ENCODE measurements at regions not wholly inside any gene's neighbourhood (a gene's known extent, or its start where the extent isn't known, plus 50 kb on each side); places are given as distances from the start of the nearest gene placed in this dataset.

- DNase-seq = no peak
- no peak for TF ChIP-seq GATA1 (IDR thresholded peaks at IDR 0.05; ENCODE audit: low read depth, low read length)
- TF ChIP-seq POLR2A (IDR thresholded peaks at IDR 0.05; ENCODE audit: low read length) = no peak
Measured at GRCh38 chr13:87426742-87427141, 244.4 kb upstream of the SLITRK5 start.

GRCh38 chr13:87444135-87444534 lies 227.0 kb upstream of the SLITRK5 start:
- no peak for DNase-seq
- TF ChIP-seq POLR2A (IDR thresholded peaks at IDR 0.05; ENCODE audit: low read length) (no peak), GATA1 (IDR thresholded peaks at IDR 0.05; ENCODE audit: low read depth, low read length) (no peak)

- TF ChIP-seq POLR2A (IDR thresholded peaks at IDR 0.05; ENCODE audit: low read length) (no peak), GATA1 (IDR thresholded peaks at IDR 0.05; ENCODE audit: low read depth, low read length) (no peak)
- DNase-seq = no peak
Measured at GRCh38 chr13:87452281-87452680, 218.9 kb upstream of the SLITRK5 start.

GRCh38 chr13:87453244-87453643 lies 217.9 kb upstream of the SLITRK5 start:
- DNase-seq = no peak
- TF ChIP-seq POLR2A (IDR thresholded peaks at IDR 0.05; ENCODE audit: low read length) (no peak), GATA1 (IDR thresholded peaks at IDR 0.05; ENCODE audit: low read depth, low read length) (no peak)

- no peak for TF ChIP-seq GATA1 (IDR thresholded peaks at IDR 0.05; ENCODE audit: low read depth, low read length)
- no peak for TF ChIP-seq POLR2A (IDR thresholded peaks at IDR 0.05; ENCODE audit: low read length)
- no peak for DNase-seq
Measured at GRCh38 chr13:87459419-87459818, 211.8 kb upstream of the SLITRK5 start.

GRCh38 chr13:87497426-87497825 lies 173.7 kb upstream of the SLITRK5 start:
- TF ChIP-seq GATA1 (IDR thresholded peaks at IDR 0.05; ENCODE audit: low read depth, low read length) (no peak), POLR2A (IDR thresholded peaks at IDR 0.05; ENCODE audit: low read length) (no peak)
- no peak for DNase-seq

GRCh38 chr13:87498681-87499080 lies 172.5 kb upstream of the SLITRK5 start:
- no peak for DNase-seq
- TF ChIP-seq POLR2A (IDR thresholded peaks at IDR 0.05; ENCODE audit: low read length) = no peak
- no peak for TF ChIP-seq GATA1 (IDR thresholded peaks at IDR 0.05; ENCODE audit: low read depth, low read length)

GRCh38 chr13:87524775-87525174 lies 146.4 kb upstream of the SLITRK5 start:
- no peak for TF ChIP-seq GATA1 (IDR thresholded peaks at IDR 0.05; ENCODE audit: low read depth, low read length)
- no peak for TF ChIP-seq POLR2A (IDR thresholded peaks at IDR 0.05; ENCODE audit: low read length)

GRCh38 chr13:87533776-87534175 lies 137.4 kb upstream of the SLITRK5 start:
- TF ChIP-seq POLR2A (IDR thresholded peaks at IDR 0.05; ENCODE audit: low read length) (no peak), GATA1 (IDR thresholded peaks at IDR 0.05; ENCODE audit: low read depth, low read length) (no peak)
- DNase-seq = no peak

More at GRCh38 chr13:87524775-87525174, 146.4 kb upstream of the SLITRK5 start:
- DNase-seq = no peak

- TF ChIP-seq GATA1 (IDR thresholded peaks at IDR 0.05; ENCODE audit: low read depth, low read length) (no peak), POLR2A (IDR thresholded peaks at IDR 0.05; ENCODE audit: low read length) (no peak)
- no peak for DNase-seq
Measured at GRCh38 chr13:87535911-87536310, 135.3 kb upstream of the SLITRK5 start.

- DNase-seq = no peak
- TF ChIP-seq GATA1 (IDR thresholded peaks at IDR 0.05; ENCODE audit: low read depth, low read length) = no peak
- TF ChIP-seq POLR2A (IDR thresholded peaks at IDR 0.05; ENCODE audit: low read length) = no peak
Measured at GRCh38 chr13:87536499-87536898, 134.7 kb upstream of the SLITRK5 start.

- TF ChIP-seq POLR2A (IDR thresholded peaks at IDR 0.05; ENCODE audit: low read length) (no peak), GATA1 (IDR thresholded peaks at IDR 0.05; ENCODE audit: low read depth, low read length) (no peak)
- no peak for DNase-seq
Measured at GRCh38 chr13:87536899-87537298, 134.3 kb upstream of the SLITRK5 start.

GRCh38 chr13:87537951-87538350 lies 133.2 kb upstream of the SLITRK5 start:
- DNase-seq = no peak
- TF ChIP-seq POLR2A (IDR thresholded peaks at IDR 0.05; ENCODE audit: low read length) = no peak
- no peak for TF ChIP-seq GATA1 (IDR thresholded peaks at IDR 0.05; ENCODE audit: low read depth, low read length)

- no peak for DNase-seq
- TF ChIP-seq GATA1 (IDR thresholded peaks at IDR 0.05; ENCODE audit: low read depth, low read length) (no peak), POLR2A (IDR thresholded peaks at IDR 0.05; ENCODE audit: low read length) (no peak)
Measured at GRCh38 chr13:87538366-87539052, 132.7 kb upstream of the SLITRK5 start.

GRCh38 chr13:87553142-87553541 lies 118.0 kb upstream of the SLITRK5 start:
- no peak for DNase-seq
- TF ChIP-seq GATA1 (IDR thresholded peaks at IDR 0.05; ENCODE audit: low read depth, low read length) (no peak), POLR2A (IDR thresholded peaks at IDR 0.05; ENCODE audit: low read length) (no peak)

Measured in erythroblast (primary cell).